EL (cell line): ENCODE measurements at regions not wholly inside any gene's neighbourhood (a gene's known extent, or its start where the extent isn't known, plus 50 kb on each side); places are given as distances from the start of the nearest gene placed in this dataset.
"Not testable (repeated sequence)": the region's sequence is repeated elsewhere in the genome, so short reads cannot be mapped to it uniquely, and the experiment has no call there.

Experiments
- DNase-seq: peaks from one replicate; pipeline ENCODE4 v3.0.0-alpha.2; 2016

- peak; percentile 4 for DNase-seq
These were observed 51.0 kb upstream of the IRX5 start for GRCh38 chr16:54879681-54880080.

GRCh38 chr16:54878301-54878700 is 52.4 kb upstream of the IRX5 start:
- no peak for DNase-seq

- no peak for DNase-seq
These were observed 55.2 kb upstream of the IRX5 start for GRCh38 chr16:54875443-54875842.

GRCh38 chr16:54873716-54874373 is 56.8 kb upstream of the IRX5 start:
- DNase-seq = not testable (repeated sequence)

- DNase-seq = peak; percentile 10
These were observed 57.6 kb upstream of the IRX5 start for GRCh38 chr16:54873071-54873470.

GRCh38 chr16:54870151-54870550 is 60.5 kb upstream of the IRX5 start:
- DNase-seq = no peak

GRCh38 chr16:54867302-54867832 is 63.3 kb upstream of the IRX5 start:
- no peak for DNase-seq

- DNase-seq = no peak
These were observed 68.1 kb upstream of the IRX5 start for GRCh38 chr16:54862529-54862928.

GRCh38 chr16:54856871-54857270 is 73.8 kb upstream of the IRX5 start:
- no peak for DNase-seq

- DNase-seq = no peak
These were observed 83.1 kb upstream of the IRX5 start for GRCh38 chr16:54847609-54848008.

- no peak for DNase-seq
These were observed 83.5 kb upstream of the IRX5 start for GRCh38 chr16:54847207-54847606.

- no peak for DNase-seq
These were observed 83.9 kb upstream of the IRX5 start for GRCh38 chr16:54846766-54847165.

GRCh38 chr16:54843424-54843750 is 87.3 kb upstream of the IRX5 start:
- DNase-seq = no peak

- DNase-seq = no peak
These were observed 87.8 kb upstream of the IRX5 start for GRCh38 chr16:54842743-54843423.

- DNase-seq = no peak
These were observed 101.0 kb upstream of the IRX5 start for GRCh38 chr16:54829691-54830090.

GRCh38 chr16:54822892-54823291 is 107.8 kb upstream of the IRX5 start:
- no peak for DNase-seq

- DNase-seq = no peak
These were observed 108.2 kb upstream of the IRX5 start for GRCh38 chr16:54822492-54822891.

- DNase-seq = no peak
These were observed 108.9 kb upstream of the IRX5 start for GRCh38 chr16:54821731-54822130.

- DNase-seq = no peak
These were observed 112.6 kb upstream of the IRX5 start for GRCh38 chr16:54817940-54818574.

- peak; percentile 2 for DNase-seq
These were observed 113.2 kb upstream of the IRX5 start for GRCh38 chr16:54817432-54817831.

- no peak for DNase-seq
These were observed 114.2 kb upstream of the IRX5 start for GRCh38 chr16:54816471-54816870.

- no peak for DNase-seq
These were observed 115.5 kb upstream of the IRX5 start for GRCh38 chr16:54815177-54815576.

GRCh38 chr16:54813778-54814177 is 116.9 kb upstream of the IRX5 start:
- DNase-seq = no peak

GRCh38 chr16:54812229-54812628 is 118.4 kb upstream of the IRX5 start:
- DNase-seq = no peak
